DND-41 (cell line): ENCODE measurements at regions not wholly inside any gene's neighbourhood (a gene's known extent, or its start where the extent isn't known, plus 50 kb on each side); places are given as distances from the start of the nearest gene placed in this dataset.

Experiments used
- ATAC-seq: fragments of 200-7000 bp; cut with Tn5 transposase; 3 replicates; pipeline ENCODE4 v1.9.1; 2021; ENCODE audit warnings: low read depth; ENCODE audit not compliant: insufficient read depth
- DNase-seq: peaks from one replicate; pipeline ENCODE4 v3.0.0-alpha.2; 2020
- H2AFZ ChIP-seq: 2 replicates; pipeline ENCODE4 v1.6.0; 2012; ENCODE audit warnings: low read depth, low read length
- H3K27ac ChIP-seq: 2 replicates; pipeline ENCODE4 v1.5.1; 2012; ENCODE audit warnings: low read length, inconsistent platforms
- H3K27me3 ChIP-seq: fragments of 200-600 bp; sonication (generic); 2 replicates; pipeline ENCODE4 v1.6.0; 2012; ENCODE audit warnings: low read length, mild to moderate bottlenecking, inconsistent platforms; ENCODE audit not compliant: insufficient read depth, poor library complexity
- H3K36me3 ChIP-seq: 2 replicates; pipeline ENCODE4 v1.5.1; 2012; ENCODE audit warnings: low read length, inconsistent platforms; ENCODE audit not compliant: insufficient read depth
- H3K4me1 ChIP-seq: 2 replicates; pipeline ENCODE4 v1.5.1; 2012; ENCODE audit warnings: mild to moderate bottlenecking, low read length; ENCODE audit not compliant: insufficient read depth
- H3K4me2 ChIP-seq: 2 replicates; pipeline ENCODE4 v1.6.0; 2012; ENCODE audit warnings: mild to moderate bottlenecking, moderate library complexity, low read length, inconsistent platforms; ENCODE audit not compliant: insufficient read depth
- H3K4me3 ChIP-seq, 2 experiments: fragments of 200-600 bp in 1 of 2; shearing (Covaris generic) in 1 of 2; 2 replicates each; pipeline ENCODE4 v1.5.1; 2012 to 2016; ENCODE audit warnings: inconsistent platforms in 2 of 2, low read length in 2 of 2, mild to moderate bottlenecking in 2 of 2, low read depth in 1 of 2, moderate library complexity in 1 of 2
- H3K79me2 ChIP-seq: 2 replicates; pipeline ENCODE4 v1.6.0; 2012; ENCODE audit warnings: low read length, inconsistent platforms; ENCODE audit not compliant: insufficient read depth
- H3K9ac ChIP-seq: 2 replicates; pipeline ENCODE4 v1.6.0; 2012; ENCODE audit warnings: low read depth, mild to moderate bottlenecking, inconsistent platforms, low read length, moderate library complexity
- H3K9me3 ChIP-seq: 2 replicates; pipeline ENCODE4 v1.5.1; 2012; ENCODE audit warnings: low read length, moderate library complexity, mild to moderate bottlenecking, inconsistent platforms; ENCODE audit not compliant: insufficient read depth, severe bottlenecking
- H4K20me1 ChIP-seq: 2 replicates; pipeline ENCODE4 v1.6.0; 2012; ENCODE audit warnings: low read length; ENCODE audit not compliant: insufficient read depth
- CTCF ChIP-seq: IDR thresholded peaks from 2 replicates; pipeline ENCODE4 v1.5.1; 2012; ENCODE audit warnings: borderline replicate concordance, low read length, moderate library complexity, mild to moderate bottlenecking; ENCODE audit not compliant: poor library complexity, severe bottlenecking; ENCODE audit errors: extremely low read depth
- EZH2 ChIP-seq: IDR thresholded peaks from 3 replicates; pipeline ENCODE4 v1.6.1; 2012; ENCODE audit warnings: borderline replicate concordance, low read depth, mild to moderate bottlenecking, moderate library complexity, low read length, inconsistent platforms; ENCODE audit not compliant: severe bottlenecking

GRCh38 chr11:13225038-13226001, 52.3 kb upstream of the BMAL1 start:
- H3K36me3 ChIP-seq = no peaks in the 10 kb centered on the region
- TF ChIP-seq CTCF (no peak), EZH2 (no peak)
- no peak overlapping the region for H3K27ac ChIP-seq
- no peaks in the 10 kb centered on the region for H3K9me3 ChIP-seq
- ATAC-seq = no peak
- H3K79me2 ChIP-seq = no peaks in the 10 kb centered on the region
- H3K27me3 ChIP-seq = peaks cover 24% of the 10 kb centered on the region
- no peak overlapping the region for H3K4me3 ChIP-seq
- H2AFZ ChIP-seq = no peak overlapping the region
- no peak overlapping the region for H3K4me2 ChIP-seq
- H4K20me1 ChIP-seq = no peaks in the 10 kb centered on the region
- H3K9ac ChIP-seq = no peak overlapping the region
- H3K4me1 ChIP-seq = no peaks in the 10 kb centered on the region
- no peak for DNase-seq

- no peak overlapping the region for H3K4me3 ChIP-seq
- H3K4me1 ChIP-seq = no peaks in the 10 kb centered on the region
- peaks cover 24% of the 10 kb centered on the region for H3K27me3 ChIP-seq
- H3K79me2 ChIP-seq = no peaks in the 10 kb centered on the region
- no peak overlapping the region for H3K9ac ChIP-seq
- H3K4me2 ChIP-seq = no peak overlapping the region
- ATAC-seq = no peak
- H3K9me3 ChIP-seq = no peaks in the 10 kb centered on the region
- TF ChIP-seq EZH2 (no peak), CTCF (no peak)
- no peak overlapping the region for H3K27ac ChIP-seq
- no peak overlapping the region for H2AFZ ChIP-seq
- H4K20me1 ChIP-seq = no peaks in the 10 kb centered on the region
- H3K36me3 ChIP-seq = no peaks in the 10 kb centered on the region
- no peak for DNase-seq
Measured at GRCh38 chr11:13227676-13228255, 49.8 kb upstream of the BMAL1 start.
